Activated naive CD4-positive, alpha-beta T cell treated with Interleukin-2 at 50 U/mL for 16 hours (primary cell): ENCODE measurements at regions not wholly inside any gene's neighbourhood (a gene's known extent, or its start where the extent isn't known, plus 50 kb on each side); places are given as distances from the start of the nearest gene placed in this dataset.

Source experiments
- DNase-seq: peaks from one replicate; pipeline ENCODE4 v3.0.0-alpha.2; 2020

DNA sequence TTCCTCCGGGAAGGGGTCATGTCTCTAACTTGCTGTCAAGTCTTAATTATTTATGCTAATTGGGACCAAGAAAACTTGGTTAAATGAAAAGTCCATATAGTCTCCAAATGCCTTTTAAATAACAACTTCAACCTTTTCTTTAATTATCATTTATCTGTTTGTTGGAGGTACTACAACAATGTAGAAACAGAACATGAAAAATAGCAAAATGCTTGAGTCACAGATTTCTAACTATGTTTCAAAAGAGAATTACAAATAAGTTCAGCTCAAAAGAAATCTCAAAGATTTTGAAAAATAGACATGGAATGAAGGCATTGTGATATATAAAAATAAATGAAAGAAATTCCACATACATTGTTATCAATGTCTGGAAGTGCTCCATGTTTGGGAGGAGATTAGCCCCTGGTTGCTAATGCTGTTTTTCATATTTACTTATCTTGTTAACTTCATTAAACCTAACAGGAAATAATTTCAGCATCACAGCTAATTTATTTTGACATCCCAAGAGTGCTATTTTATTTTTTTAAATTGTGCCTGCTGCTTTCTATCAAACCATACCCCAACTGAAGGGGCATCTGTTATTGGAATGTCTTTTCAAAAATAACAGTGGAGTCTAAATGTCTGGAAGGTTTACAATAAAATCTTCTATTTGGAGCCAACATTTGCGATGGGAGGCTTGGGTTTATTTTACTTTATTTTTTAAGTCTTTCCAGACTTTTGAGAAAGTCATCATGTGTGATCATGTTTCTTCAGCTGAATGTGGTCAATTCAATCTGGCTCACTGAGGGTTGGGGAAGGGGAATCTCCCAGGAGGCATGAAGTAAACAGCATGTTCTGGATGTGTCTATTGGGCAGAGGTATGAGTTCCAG, 53.1 kb upstream of the ANKRD55 start:
- DNase-seq = no peak

DNA sequence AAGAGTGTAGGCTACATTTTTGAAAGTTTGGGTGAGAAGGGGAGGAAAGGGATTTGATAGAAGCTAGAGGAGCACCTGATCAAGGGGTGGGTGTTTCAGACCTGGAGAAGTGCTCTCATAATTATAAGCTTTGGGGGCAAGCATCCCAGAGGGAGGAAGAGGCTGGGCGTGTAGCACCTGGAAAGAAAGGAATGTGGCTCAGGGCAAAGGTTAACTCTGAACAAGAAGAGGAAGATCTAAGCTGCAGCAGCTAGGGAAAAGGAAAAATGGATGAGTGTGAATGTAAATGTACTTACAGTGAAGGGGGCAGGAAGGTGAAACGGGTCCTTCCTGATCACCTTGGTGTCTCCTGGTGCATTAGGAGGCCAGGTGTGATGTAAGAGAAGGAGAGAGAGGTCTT, 49.8 kb upstream of the ANKRD55 start:
- DNase-seq = no peak
